ENCODE measurements at regions not wholly inside any gene's neighbourhood (a gene's known extent, or its start where the extent isn't known, plus 50 kb on each side); places are given as distances from the start of the nearest gene placed in this dataset.

- H3K4me3 ChIP-seq, result no peak overlapping the region
- H3K36me3 ChIP-seq, result no peaks in the 10 kb centered on the region
- H3K27me3 ChIP-seq, result no peaks in the 10 kb centered on the region
- no peaks in the 10 kb centered on the region for H3K4me1 ChIP-seq
- no peak for ATAC-seq
- no peak overlapping the region for H3K27ac ChIP-seq
- no peak for TF ChIP-seq CTCF (IDR thresholded peaks at IDR 0.05)
- H3K9me3 ChIP-seq, result no peaks in the 10 kb centered on the region
- WGBS, 2 donors (ENCODE audit: low coverage in 1 of 2), result 70 to 71% methylated on average over 3 of the region's 3 CpGs
Measured at GRCh38 chr13:80199585-80200292, 141.2 kb downstream of the SPRY2 start.

DNA sequence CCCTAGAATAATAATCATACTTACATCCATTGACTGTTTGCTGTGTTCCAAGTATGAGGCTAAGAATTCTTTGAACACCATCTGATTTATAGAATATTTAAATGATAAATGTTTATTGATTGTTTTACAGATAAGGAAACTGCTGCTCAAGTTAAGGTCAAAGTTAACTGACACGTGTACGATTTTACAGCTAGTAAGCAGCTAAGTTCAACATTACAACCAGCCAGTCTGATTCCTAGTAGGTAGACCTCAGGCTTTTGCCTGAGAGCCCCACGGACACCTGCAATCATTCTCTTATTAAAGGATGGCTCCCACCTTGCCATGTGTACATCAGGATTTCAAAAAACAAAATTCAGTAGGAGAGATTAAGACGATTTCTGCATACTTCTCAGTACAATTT is 141.9 kb downstream of the SPRY2 start:
- Histone ChIP-seq H3K4me3 (no peak overlapping the region), H3K9me3 (no peaks in the 10 kb centered on the region), H3K36me3 (no peaks in the 10 kb centered on the region), H3K4me1 (no peaks in the 10 kb centered on the region), H3K27me3 (no peaks in the 10 kb centered on the region), H3K27ac (no peak overlapping the region)
- no peak for ATAC-seq
- TF ChIP-seq EP300 (IDR thresholded peaks at IDR 0.05) (no peak), POLR2A (IDR thresholded peaks at IDR 0.05) (no peak), CTCF (IDR thresholded peaks at IDR 0.05) (no peak), POLR2AphosphoS5 (IDR thresholded peaks at IDR 0.05) (no peak)
- WGBS, 2 donors (ENCODE audit: low coverage in 1 of 2), result 87 to 100% methylated on average over 4 of the region's 4 CpGs

- Histone ChIP-seq H3K27ac (no peak overlapping the region), H3K36me3 (no peaks in the 10 kb centered on the region), H3K9me3 (no peaks in the 10 kb centered on the region), H3K4me3 (no peak overlapping the region), H3K4me1 (no peaks in the 10 kb centered on the region), H3K27me3 (no peaks in the 10 kb centered on the region)
- TF ChIP-seq POLR2AphosphoS5 (IDR thresholded peaks at IDR 0.05) (no peak), EP300 (IDR thresholded peaks at IDR 0.05) (no peak), CTCF (IDR thresholded peaks at IDR 0.05) (no peak), POLR2A (IDR thresholded peaks at IDR 0.05) (no peak)
- 89 to 100% methylated on average over 1 to 2 of the region's 2 CpGs for WGBS, 2 donors (ENCODE audit: low coverage in 1 of 2)
- ATAC-seq, result no peak
Measured at GRCh38 chr13:80196756-80197155, 144.2 kb downstream of the SPRY2 start.

DNA sequence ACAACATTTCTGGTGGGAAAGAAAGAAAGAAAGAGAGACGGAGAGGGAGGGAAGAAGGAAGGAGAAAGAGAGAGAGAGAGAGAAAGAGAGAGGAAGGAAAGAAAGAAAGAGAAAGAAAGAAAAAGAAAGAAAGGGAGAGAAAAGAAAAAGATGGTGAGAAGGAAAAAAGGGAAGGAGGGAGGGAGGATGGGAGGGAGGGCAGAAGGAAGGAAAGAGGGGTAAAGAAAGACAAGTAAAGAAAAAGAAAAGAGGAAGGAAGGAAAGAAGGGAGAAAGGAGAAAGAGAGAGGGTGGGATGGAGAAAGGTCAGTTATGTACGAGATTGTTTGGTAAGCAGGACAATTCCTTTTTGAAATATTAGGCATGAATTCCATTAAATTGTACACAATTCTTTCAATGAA is 145.3 kb downstream of the SPRY2 start:
- no peak for ATAC-seq
- Histone ChIP-seq H3K36me3 (no peaks in the 10 kb centered on the region), H3K9me3 (no peaks in the 10 kb centered on the region), H3K27ac (no peak overlapping the region), H3K4me3 (no peak overlapping the region), H3K27me3 (no peaks in the 10 kb centered on the region), H3K4me1 (no peaks in the 10 kb centered on the region)
- WGBS, 2 donors (ENCODE audit: low coverage in 1 of 2), result 77 to 91% methylated on average over 1 to 2 of the region's 2 CpGs
- no peak for TF ChIP-seq POLR2AphosphoS5 (IDR thresholded peaks at IDR 0.05)
- TF ChIP-seq EP300 (IDR thresholded peaks at IDR 0.05), result no peak
- TF ChIP-seq CTCF (IDR thresholded peaks at IDR 0.05), result no peak
- TF ChIP-seq POLR2A (IDR thresholded peaks at IDR 0.05), result no peak

DNA sequence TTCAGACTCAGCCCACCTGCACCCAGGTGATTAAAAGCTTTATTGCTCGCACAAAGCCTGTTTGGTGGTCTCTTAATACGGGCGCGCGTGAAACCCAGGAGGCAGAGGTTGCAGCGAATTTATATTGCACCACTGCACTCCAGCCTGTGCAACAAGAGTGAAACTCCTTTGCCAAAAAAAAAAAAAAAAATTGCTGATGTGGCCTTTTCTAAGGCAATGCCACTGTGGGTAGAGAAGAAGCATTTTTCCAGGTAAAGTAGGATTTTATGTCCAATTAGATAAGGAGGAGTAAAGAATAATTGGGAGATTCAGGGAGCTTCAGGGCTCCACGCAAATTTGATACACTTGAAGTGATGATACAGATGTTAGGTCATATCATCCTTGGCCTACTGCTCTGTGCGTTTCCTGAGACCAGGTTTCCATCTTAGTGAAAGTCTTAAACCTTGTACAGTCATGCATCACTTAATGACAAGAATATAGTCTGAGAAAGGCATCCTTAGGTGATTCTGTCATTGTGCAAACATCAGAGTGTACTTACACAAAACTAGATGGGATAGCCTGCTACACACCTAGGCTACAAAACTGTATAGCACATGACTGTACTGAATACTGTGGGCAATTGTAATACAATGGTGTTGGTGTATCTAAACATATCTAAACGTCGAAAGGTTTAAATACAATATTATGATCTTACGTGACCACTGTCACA is 150.9 kb downstream of the SPRY2 start:
- Histone ChIP-seq H3K27me3 (no peaks in the 10 kb centered on the region), H3K4me1 (no peaks in the 10 kb centered on the region), H3K9me3 (no peaks in the 10 kb centered on the region), H3K4me3 (no peak overlapping the region), H3K36me3 (no peaks in the 10 kb centered on the region), H3K27ac (no peak overlapping the region)
- 95 to 100% methylated on average over 5 to 10 of the region's 11 CpGs for WGBS, 2 donors (ENCODE audit: low coverage in 1 of 2)
- TF ChIP-seq POLR2A (IDR thresholded peaks at IDR 0.05) (no peak), CTCF (IDR thresholded peaks at IDR 0.05) (no peak), EP300 (IDR thresholded peaks at IDR 0.05) (no peak), POLR2AphosphoS5 (IDR thresholded peaks at IDR 0.05) (no peak)
- ATAC-seq, result no peak

Data from gastroesophageal sphincter (tissue), 4 donors.